ENCODE measurements at regions not wholly inside any gene's neighbourhood (a gene's known extent, or its start where the extent isn't known, plus 50 kb on each side); places are given as distances from the start of the nearest gene placed in this dataset.

GRCh38 chr14:61889914-61890351 is 127.7 kb downstream of the SNAPC1 start:
- in situ Hi-C loops (cut with HindIII; ENCODE audit: low pct_unique_long_range_greater_than_20kb, low sequenced_read_pairs), result no loop called here
- no peak for DNase-seq (ENCODE audit: low read depth)

GRCh38 chr14:61891170-61891569 is 128.9 kb downstream of the SNAPC1 start:
- in situ Hi-C loops (cut with HindIII; ENCODE audit: low pct_unique_long_range_greater_than_20kb, low sequenced_read_pairs), result no loop called here
- DNase-seq (ENCODE audit: low read depth), result no peak

DNA sequence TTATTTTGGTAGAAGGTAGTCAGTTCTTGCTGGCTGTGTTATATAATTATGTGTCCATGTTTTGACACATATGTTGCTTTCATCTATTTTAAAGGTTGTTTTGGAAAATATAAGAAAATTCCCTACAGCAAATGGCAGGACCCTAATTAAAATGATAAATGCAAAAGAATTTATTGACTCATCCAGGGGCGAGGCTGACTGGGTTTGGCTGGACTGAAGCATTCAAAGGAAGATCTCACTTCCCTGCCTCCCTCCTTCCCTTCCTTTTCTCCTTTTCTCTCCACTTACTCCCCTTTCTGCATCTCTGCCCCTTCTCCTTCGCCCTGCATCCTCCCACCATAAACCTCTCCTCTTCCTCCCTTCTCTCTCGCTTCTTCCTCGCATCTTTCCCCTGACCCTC is 129.6 kb downstream of the SNAPC1 start:
- no peak for DNase-seq (ENCODE audit: low read depth)
- in situ Hi-C loops (cut with HindIII; ENCODE audit: low pct_unique_long_range_greater_than_20kb, low sequenced_read_pairs), result no loop called here

DNA sequence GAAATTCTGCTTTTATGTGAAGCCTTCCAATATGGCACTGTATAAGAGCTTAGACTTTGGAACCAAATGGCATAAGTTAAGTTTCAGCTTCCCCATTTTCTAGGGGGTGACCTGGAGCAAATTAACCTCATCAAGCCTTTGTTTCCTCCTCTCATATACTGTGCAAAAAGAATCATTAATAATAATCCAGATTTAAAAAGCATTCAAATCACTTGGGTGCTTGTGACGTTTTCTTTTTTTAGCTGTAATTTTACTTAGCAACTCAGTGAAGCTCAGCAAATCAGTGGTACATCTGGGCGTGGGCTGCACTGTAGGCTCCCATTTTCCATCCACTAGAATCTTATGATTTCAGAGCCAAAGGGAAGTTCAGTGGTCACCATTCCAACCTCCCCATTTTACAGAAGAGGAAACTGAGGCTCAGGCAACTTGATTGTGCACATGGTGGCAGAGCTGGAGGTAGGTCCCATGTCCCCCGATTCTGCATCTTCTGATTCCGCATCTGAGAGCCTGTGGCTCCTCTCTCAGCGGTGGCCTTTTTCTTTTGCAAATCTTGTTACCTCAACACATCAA is 131.2 kb downstream of the SNAPC1 start:
- in situ Hi-C loops (cut with HindIII; ENCODE audit: low pct_unique_long_range_greater_than_20kb, low sequenced_read_pairs), result no loop called here
- no peak for DNase-seq (ENCODE audit: low read depth)

- peak; percentile 4 for DNase-seq (ENCODE audit: low read depth)
- in situ Hi-C loops (cut with HindIII; ENCODE audit: low pct_unique_long_range_greater_than_20kb, low sequenced_read_pairs), result no loop called here
These were observed 132.3 kb downstream of the SNAPC1 start for GRCh38 chr14:61894452-61895077.

- in situ Hi-C loops (cut with HindIII; ENCODE audit: low pct_unique_long_range_greater_than_20kb, low sequenced_read_pairs), result no loop called here
These were observed 135.1 kb downstream of the SNAPC1 start for GRCh38 chr14:61897300-61897699.

DNA sequence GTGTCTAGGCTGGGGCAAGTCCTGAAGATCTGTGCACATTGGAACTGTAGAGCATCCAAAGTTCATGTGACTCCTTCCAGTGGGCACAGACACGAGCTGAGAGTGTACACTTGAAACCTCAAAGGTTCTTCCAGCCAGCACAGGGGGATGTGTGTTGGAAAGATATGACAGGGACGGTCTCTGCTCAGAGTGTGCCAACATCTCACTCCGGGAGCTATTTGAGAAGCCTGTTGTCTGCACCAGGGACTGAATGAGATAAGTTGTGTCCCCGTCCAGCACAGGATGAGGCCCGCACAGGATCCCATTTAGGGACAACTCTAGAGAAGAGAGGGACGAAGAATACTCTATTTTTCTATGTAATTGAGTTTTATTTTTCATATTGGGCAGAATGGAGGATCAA is 136.3 kb downstream of the SNAPC1 start:
- in situ Hi-C loops (cut with HindIII; ENCODE audit: low pct_unique_long_range_greater_than_20kb, low sequenced_read_pairs), result no loop called here
- no peak for DNase-seq (ENCODE audit: low read depth)

More at GRCh38 chr14:61897300-61897699, 135.1 kb downstream of the SNAPC1 start:
- DNase-seq (ENCODE audit: low read depth), result no peak

DNA sequence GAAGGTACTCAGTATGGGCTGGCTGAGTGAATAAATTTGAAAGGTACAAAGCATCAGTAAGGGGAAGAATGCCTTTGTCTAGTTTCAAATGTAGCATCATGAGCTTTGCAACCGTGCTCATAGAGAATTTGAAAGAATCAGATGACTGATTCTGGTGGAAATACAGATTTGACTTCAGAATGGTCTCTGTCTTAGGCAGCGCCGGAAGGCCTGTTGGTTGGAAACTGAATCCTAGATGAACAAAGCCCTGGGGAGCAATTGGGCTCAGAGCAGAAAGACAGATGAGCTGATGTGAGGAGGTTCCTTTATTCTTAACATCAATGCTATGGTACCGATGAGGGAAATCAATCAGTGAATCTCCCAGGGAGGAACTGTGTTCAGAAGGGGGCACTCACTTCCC is 137.3 kb downstream of the SNAPC1 start:
- in situ Hi-C loops (cut with HindIII; ENCODE audit: low pct_unique_long_range_greater_than_20kb, low sequenced_read_pairs), result no loop called here
- no peak for DNase-seq (ENCODE audit: low read depth)

DNA sequence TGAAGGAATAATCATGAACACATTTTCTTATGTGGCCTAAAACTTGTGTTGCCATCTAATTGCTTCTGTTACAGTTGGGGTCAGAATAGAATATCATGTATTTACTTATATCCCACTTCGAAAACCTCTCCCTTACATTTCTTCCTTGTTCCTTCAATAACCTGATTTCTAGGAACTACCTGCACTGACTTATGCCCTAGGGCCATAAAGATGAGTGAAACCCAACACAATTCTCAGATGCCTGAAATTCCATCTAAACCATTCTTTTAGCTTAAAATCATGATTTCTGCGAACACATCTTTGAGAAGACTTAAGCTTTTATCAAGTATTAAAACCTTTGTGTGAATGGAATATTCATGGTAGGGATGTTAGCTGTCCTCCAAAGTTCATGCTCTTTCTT is 142.7 kb downstream of the SNAPC1 start:
- no peak for DNase-seq (ENCODE audit: low read depth)
- in situ Hi-C loops (cut with HindIII; ENCODE audit: low pct_unique_long_range_greater_than_20kb, low sequenced_read_pairs), result no loop called here

DNA sequence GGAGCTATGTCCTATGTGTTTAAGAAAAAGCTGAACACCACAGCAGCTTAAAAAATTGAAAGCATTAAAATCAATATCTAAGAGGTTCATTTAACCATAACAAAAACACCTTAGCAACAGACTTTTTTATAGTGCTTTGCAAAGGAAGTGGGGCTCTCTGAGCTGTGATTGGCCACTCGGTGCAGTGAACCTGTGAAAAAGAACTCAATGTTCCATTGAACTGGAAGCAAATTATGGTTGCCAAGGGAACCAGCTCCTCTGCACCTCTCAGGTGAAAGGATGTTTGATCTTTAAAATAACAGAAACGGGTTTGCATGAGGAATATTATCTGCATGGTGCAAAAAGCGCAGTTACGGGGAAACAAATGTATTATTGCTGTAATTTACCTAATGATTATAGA is 149.4 kb downstream of the SNAPC1 start:
- in situ Hi-C loops (cut with HindIII; ENCODE audit: low pct_unique_long_range_greater_than_20kb, low sequenced_read_pairs), result no loop called here
- no peak for DNase-seq (ENCODE audit: low read depth)

DNA sequence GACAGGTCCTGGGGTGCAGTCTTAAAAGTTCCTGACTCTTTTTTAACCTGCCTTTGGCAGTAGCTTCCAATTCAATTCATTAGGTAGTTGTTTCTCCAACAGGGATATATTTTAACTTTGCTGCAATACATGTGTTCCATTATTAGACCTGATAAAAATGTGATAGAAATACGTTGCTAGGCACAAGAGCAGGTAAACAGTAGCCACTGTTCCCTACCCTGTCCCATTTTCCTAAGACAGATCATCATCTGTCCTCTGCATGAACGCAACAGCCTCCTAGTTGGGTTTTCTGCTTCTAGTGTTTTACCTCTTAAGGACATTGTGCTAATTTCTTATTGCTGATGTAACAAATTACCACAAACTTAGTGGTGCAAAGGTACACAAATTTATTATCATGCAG is 156.8 kb downstream of the SNAPC1 start:
- in situ Hi-C loops (cut with HindIII; ENCODE audit: low pct_unique_long_range_greater_than_20kb, low sequenced_read_pairs), result no loop called here
- no peak for DNase-seq (ENCODE audit: low read depth)

- in situ Hi-C loops (cut with HindIII; ENCODE audit: low pct_unique_long_range_greater_than_20kb, low sequenced_read_pairs), result no loop called here
- DNase-seq (ENCODE audit: low read depth), result no peak
These were observed 161.1 kb downstream of the SNAPC1 start for GRCh38 chr14:61923348-61923747.

DNA sequence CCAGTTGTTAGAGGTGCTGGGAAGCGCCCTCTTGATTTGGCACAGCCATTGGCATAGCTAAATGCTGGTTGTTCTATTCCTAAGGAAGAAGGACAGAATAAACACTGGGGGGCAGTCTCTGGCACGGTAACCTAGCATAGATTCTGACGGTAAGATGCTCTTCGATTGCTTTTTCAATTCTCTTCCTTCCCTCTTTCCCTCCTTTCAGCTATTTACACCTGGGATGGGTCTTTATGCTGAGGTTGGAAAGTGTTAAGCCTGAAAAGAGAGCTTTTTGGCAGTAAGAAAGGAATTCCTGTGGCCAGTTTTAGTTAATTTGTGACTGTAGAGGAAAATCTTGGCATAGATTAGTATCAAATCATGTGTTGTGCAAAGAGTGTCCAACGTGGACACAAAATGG is 162.8 kb downstream of the SNAPC1 start:
- in situ Hi-C loops (cut with HindIII; ENCODE audit: low pct_unique_long_range_greater_than_20kb, low sequenced_read_pairs), result no loop called here
- DNase-seq (ENCODE audit: low read depth), result no peak

DNA sequence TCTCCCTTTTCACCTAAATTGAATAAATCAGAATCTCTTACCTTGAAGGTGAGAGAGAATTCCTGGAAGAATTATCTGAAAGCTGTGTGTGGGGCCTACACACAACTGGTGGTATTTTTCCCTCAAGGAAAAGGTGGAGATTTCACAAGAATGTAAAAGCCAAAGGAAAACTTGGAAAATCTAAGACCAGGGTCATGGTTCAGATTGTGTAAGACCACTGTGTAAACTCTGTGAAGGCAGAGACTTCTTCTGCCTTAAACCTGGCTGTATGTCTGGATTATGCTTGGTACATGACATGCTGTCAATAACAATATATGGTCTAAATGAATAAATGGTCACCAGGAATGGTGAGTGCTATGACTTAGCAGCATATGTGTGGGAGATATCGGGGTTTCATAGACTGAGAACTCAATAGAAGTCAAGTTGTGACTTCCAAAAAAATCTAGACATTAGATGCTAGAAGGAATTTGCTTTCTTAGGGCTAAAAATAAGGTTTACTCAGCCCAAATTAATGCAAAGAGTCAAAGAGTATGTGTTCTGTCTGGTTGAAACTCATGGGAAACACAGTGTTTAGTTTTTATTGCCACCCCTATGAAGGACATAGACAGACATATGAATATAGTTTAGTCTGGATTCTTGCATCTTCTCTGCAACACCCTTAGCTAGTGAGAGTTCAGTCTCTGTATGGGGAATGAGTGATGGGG is 163.7 kb downstream of the SNAPC1 start:
- no peak for DNase-seq (ENCODE audit: low read depth)
- in situ Hi-C loops (cut with HindIII; ENCODE audit: low pct_unique_long_range_greater_than_20kb, low sequenced_read_pairs), result no loop called here

- DNase-seq (ENCODE audit: low read depth), result no peak
- in situ Hi-C loops (cut with HindIII; ENCODE audit: low pct_unique_long_range_greater_than_20kb, low sequenced_read_pairs), result no loop called here
These were observed 164.8 kb downstream of the SNAPC1 start for GRCh38 chr14:61927060-61927459.

DNA sequence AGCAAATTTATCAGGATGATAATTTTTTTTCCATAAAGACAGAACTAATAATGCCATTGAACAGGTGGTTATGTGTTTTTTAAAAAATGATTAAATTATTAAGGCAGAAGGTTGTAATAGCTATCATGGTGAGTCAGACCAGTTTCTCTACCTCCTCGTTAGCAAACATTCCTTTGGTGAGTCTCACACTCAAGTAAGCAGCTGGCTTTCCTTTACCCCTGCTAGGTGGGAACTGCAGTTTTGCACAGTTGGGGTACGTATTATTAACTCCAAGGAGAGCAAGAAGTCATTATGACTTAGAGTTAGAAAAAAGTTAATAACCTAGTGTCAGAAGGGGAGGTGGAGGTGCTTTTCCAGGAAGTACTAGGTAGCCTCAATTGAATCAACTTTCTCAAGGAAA is 165.3 kb downstream of the SNAPC1 start:
- no peak for DNase-seq (ENCODE audit: low read depth)
- in situ Hi-C loops (cut with HindIII; ENCODE audit: low pct_unique_long_range_greater_than_20kb, low sequenced_read_pairs), result no loop called here

DNA sequence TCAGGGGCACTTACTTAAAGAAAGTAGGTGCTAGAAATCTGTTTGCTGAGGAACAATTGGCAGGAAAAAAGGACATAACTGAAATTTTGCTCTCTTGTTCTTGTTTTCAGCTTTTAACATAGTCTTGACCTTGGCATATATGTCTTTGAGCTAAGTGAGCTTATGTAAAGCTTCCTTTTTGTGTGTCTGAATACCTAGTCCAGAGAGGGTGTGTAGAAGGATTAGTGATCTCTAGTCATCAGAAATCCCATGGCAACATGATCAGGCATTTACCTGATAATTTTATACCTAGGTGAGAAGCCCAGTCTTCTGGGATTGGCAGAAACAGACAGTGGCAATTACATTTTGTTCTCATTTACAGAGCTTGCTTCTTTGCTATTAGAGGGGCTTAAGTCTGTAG is 166.1 kb downstream of the SNAPC1 start:
- in situ Hi-C loops (cut with HindIII; ENCODE audit: low pct_unique_long_range_greater_than_20kb, low sequenced_read_pairs), result no loop called here
- DNase-seq (ENCODE audit: low read depth), result no peak

- in situ Hi-C loops (cut with HindIII; ENCODE audit: low pct_unique_long_range_greater_than_20kb, low sequenced_read_pairs), result no loop called here
- DNase-seq (ENCODE audit: low read depth), result no peak
These were observed 166.5 kb downstream of the SNAPC1 start for GRCh38 chr14:61928701-61929100.

GRCh38 chr14:61929651-61930050 is 167.4 kb downstream of the SNAPC1 start:
- DNase-seq (ENCODE audit: low read depth), result no peak
- in situ Hi-C loops (cut with HindIII; ENCODE audit: low pct_unique_long_range_greater_than_20kb, low sequenced_read_pairs), result no loop called here
